GM19351 (cell line): ENCODE measurements at regions not wholly inside any gene's neighbourhood (a gene's known extent, or its start where the extent isn't known, plus 50 kb on each side); places are given as distances from the start of the nearest gene placed in this dataset.
"Not testable (repeated sequence)": the region's sequence is repeated elsewhere in the genome, so short reads cannot be mapped to it uniquely, and the experiment has no call there.

Source experiments
- ATAC-seq: cut with Tn5 transposase; IDR thresholded peaks from one replicate; pipeline ENCODE4 v1.9.1; 2021; ENCODE audit warnings: mild to moderate bottlenecking, moderate library complexity; ENCODE audit not compliant: unreplicated experiment

- ATAC-seq, result no peak
These were observed 124.3 kb downstream of the BDH1 start for GRCh38 chr3:197431346-197431910.

- ATAC-seq, result no peak
These were observed 124.8 kb downstream of the BDH1 start for GRCh38 chr3:197430934-197431333.

DNA sequence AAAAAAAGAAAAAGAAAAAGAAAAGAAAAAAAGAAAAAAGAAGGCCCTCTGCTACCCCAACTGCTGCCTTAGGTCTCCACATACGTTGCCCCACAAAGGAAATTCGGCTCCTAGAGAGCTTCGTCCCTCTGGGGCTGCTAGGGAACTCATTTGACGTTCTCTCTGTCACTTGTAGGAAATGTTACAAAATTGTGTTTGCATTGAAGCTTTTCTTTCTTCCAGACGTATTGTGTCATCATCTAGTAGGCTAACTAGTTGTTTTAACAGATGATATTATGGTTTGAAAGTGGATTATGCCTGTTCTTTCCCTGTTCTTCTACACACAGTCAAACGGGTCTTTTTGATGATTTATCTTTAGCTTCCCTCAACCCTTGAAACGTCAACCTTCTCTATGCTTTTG is 125.3 kb downstream of the BDH1 start:
- ATAC-seq, result no peak

GRCh38 chr3:197428952-197429351 is 126.8 kb downstream of the BDH1 start:
- ATAC-seq, result no peak

DNA sequence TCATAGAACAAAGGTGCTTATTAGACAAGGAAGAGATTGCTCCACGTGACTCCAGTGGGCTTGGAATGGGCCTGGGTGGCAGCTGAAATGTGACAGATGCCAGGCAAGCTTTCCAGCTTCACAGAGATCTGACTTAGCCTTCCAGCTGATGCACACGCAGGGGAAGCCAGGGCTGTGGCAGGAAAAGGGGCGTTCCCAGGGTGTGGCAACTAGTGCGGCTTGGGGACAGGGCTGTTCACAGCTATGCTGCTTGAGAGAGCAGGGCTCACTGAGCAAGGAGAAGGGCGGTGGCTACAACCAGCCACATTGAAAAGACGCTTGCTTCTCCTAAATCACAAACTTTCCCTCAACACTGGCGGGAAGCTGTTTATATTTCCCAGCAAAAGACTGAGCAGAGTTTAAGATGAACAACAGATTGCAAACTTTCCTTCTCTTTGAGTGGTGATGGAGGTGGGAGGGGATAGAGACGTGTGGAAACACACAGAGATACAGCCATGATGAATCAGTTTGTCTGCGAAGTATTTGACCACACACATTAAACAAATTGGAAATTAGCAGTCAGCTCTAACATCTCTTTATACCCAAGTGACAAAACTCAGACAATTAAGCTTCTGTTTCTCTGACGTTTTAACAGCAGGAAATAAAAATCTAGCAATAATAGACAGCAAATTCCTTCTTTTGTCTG is 127.5 kb downstream of the BDH1 start:
- ATAC-seq, result peak; percentile 60

DNA sequence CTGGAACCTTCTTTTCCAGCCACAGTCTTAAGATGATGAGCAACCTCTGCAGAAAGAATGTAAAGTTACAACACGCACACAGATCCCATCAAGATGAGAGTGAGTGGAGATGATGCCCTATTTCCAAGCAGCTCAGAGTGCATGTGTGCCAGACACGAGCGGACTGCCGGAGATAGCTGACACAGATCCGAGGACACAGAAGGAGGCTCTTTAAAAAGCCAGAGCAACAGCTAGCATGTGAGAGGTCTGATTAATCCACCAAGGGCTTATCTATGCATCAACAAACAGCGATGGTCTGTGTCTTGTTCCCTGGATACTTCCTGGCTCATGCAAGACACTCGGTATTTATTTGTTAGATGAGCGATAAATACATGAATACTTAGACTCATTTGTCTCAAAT is 128.6 kb upstream of the DLG1 start:
- ATAC-seq, result no peak

- no peak for ATAC-seq
These were observed 127.7 kb upstream of the DLG1 start for GRCh38 chr3:197426121-197426566.

DNA sequence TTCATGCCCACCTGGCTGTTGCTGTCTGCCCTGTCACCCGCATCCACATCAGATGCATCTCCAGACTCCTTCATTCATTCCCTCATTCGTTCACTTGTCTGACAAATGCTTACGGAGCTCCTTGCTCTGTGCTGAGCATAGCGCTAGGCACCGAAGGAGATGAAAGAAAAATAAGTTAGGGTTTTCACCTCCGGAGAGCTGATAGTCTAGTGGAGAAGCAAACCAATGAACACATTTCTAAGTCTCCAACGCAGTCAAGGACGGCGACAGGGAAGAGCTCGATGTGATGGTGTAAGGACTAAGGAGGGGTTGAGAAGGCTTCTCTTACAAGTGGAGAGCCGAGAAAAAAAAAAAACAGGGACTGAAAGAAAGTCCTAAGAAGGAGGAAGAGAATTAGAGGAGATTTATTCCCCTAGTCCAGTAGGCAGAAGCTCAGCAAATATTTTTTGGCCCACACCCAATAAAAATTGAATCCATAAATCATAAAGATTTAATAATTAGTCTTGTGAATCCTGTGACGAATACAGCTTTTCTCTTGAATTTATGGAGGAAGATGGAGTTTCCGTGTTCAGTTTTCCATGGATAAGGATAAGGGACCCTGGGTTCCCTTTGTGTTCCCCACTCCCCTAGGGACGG is 127.2 kb upstream of the DLG1 start:
- no peak for ATAC-seq

DNA sequence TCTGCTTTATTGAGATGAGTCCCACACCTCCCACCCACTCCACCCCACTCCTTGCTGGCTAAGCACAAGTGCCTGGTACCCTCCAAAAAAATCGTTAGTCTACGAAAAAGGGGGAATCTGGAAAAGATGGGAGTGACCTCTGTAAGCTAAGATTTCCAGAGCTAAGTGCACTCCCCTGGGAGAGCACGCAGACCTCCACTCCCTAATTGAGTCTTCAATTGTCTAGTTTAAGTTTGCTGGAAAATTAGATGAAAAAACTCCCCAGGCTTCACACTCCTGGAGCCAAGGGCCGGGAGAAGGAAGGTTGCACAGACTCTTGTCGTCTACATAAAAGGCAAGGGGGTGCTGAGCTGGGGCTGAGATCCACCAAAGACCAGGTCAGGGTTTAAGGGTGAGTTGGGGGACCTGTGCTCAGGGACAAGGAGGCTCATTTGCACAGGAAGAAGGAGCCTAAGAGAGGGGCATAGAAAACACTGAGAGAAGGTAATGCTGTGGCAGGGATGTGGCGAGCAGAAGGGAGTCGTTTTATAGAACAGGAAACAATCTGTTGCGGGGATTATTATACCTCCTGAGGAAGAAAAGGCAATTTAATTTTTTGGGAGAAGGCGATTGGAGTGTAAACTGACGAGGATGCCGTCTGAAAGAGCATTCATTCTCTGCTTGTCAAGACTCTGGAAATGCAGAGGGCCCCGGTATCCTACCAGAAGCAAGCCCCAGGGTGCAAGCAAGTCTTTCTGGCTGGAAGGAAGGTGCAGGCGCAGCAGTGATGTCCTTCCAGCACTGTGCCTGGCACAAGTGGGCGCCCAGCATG is 126.5 kb upstream of the DLG1 start:
- no peak for ATAC-seq

DNA sequence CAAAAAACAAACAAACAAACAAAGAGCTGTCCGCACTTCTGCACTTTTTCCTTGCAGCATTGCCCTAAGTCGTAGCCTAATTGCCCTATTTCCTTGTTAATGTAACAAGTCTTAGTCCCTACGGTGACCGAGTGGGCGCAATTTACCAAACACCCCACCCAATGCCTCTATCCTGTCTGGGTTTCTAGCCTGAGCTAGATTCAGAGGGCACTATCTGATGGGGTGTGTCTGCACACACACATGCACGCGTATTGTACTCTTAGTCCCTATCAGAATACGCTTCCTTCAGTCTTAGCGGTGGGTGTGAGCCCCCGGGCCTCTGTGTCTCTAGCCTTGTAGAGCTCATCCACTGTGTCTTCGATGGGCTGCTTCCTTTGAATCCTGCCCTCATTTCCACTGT is 125.9 kb upstream of the DLG1 start:
- no peak for ATAC-seq

DNA sequence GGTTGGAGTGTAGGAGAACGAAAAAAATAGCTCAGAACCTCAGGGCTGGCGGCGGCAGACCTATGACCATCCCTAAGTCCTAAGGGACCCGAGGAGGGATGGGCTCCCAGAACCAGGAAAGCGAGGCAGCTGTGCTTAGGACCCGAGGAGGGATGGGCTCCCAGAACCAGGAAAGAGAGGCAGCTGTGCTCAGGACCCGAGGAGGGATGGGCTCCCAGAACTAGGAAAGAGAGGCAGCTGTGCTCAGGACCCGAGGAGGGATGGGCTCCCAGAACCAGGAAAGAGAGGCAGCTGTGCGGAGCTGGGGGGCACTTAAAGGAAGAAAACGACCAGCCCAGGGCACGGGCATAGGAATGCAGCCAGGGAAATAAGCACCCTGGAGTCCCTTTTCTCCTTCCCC is 125.0 kb upstream of the DLG1 start:
- ATAC-seq, result no peak

- no peak for ATAC-seq
These were observed 124.1 kb upstream of the DLG1 start for GRCh38 chr3:197422506-197422905.

DNA sequence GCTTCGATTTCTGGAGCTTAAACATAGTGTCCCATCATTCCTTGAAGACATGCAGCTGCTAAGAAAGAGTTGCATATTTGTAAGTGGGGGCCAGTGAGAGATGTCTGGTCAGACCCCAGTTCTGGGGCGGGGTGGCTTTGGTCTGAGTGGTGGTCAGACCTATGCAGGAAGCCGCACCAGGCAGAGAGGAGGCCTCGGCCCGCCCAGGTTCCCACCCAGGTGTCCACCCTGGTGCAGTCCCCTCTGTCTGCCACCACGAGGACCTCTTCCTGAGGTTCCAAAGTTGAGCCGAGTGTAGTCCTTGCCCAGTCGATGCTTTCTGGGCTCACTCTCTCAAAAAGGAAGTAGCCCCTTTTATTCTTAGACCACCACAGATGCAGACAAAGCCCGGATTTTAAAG is 122.6 kb upstream of the DLG1 start:
- no peak for ATAC-seq

GRCh38 chr3:197420566-197420965 is 122.2 kb upstream of the DLG1 start:
- no peak for ATAC-seq

- no peak for ATAC-seq
These were observed 121.7 kb upstream of the DLG1 start for GRCh38 chr3:197420115-197420514.

- no peak for ATAC-seq
These were observed 121.3 kb upstream of the DLG1 start for GRCh38 chr3:197419696-197420095.

DNA sequence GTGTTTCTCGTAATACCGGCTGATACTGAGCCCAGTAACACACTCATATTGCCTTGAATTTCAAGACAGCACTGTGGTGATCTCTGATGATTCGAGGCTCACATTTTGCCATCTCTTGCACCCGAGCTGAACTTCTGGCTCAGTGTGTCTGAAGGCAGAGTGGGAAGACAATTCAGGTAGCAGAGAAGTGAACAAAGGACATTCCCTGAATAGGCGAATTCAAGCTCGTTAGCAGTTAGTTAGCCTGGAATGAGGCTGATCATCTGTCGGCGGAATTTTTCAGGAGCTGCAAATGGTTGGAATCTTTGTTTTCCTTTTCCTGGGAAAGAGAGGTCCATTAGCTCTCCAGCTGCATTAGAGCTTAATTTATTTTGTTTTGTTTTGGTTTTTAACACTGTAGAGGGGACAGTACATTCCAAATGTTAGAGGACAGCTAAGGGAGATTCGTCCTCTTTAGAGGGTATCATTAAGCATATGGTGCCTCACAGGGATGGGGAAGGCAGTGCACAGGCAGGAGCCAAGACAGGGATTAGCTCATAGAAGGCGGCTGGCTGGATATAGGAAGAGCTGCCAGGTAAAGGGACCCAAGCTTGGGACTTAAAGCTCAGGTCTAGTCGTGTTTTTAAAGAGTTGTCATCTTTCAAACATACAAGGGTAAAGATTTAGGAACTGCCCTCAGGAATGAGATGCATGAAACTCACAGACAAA is 119.7 kb upstream of the DLG1 start:
- ATAC-seq, result no peak

DNA sequence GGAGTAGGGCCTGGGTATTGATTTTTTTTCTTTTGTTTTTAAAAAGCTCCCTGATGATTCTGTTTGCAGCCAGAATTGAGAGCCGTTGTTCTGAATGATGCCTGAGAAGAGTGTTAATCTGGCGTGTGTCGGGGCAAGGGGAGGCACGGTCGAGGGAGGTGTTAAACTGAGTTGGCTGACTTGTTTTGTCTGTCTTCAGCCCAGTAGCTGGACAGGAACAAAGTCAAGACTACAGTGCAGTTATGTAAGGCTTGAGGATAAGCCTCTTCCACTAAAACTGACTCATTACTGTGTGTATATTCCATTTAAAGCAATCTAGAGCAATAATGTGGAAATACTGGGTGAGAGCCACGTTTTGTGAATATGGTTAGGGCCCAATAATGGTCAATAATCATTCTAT is 119.0 kb upstream of the DLG1 start:
- no peak for ATAC-seq

DNA sequence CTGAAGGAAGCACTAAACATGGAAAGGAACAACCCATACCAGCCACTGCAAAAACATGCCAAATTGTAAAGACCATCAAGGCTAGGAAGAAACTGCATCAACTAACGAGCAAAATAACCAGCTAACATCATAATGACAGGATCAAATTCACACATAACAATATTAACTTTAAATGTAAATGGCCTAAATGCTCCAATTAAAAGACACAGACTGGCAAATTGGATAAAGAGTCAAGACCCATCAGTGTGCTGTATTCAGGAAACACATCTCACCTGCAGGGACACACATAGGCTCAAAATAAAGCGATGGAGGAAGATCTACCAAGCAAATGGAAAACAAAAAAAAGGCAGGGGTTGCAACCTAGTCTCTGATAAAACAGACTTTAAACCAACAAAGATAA is 113.5 kb upstream of the DLG1 start:
- ATAC-seq, result not testable (repeated sequence)

GRCh38 chr3:197410170-197410569 is 111.8 kb upstream of the DLG1 start:
- ATAC-seq, result not testable (repeated sequence)
